ENCODE measurements at regions not wholly inside any gene's neighbourhood (a gene's known extent, or its start where the extent isn't known, plus 50 kb on each side); places are given as distances from the start of the nearest gene placed in this dataset.
"Not testable (repeated sequence)": the region's sequence is repeated elsewhere in the genome, so short reads cannot be mapped to it uniquely, and the experiment has no call there.

DNA sequence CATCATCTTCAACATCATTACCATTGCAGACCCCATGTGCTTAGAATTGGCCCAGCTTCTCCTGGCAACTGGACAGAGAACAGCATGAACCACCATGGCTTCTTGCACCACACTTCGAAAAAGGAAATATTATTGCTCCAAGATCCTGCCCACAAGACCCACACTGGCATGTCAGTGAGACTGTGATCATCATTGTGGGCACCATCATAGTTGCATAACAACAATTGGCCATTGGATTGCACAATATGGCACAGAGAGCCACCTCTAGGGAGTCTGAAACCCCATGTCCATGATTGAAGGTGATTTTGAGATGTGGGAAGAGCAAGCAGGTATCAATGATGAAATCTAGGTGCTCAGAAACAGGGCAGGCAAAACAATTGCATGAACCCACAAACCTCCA lies 918.9 kb downstream of the GRID1 start:
- H3K36me3 ChIP-seq (ENCODE audit: insufficient read depth, low read length), result no peaks in the 10 kb centered on the region
- no peaks in the 10 kb centered on the region for H3K9me3 ChIP-seq (ENCODE audit: control insufficient read depth, insufficient read depth, low read length)
- H3K4me1 ChIP-seq (ENCODE audit: insufficient read depth, low read length), result no peaks in the 10 kb centered on the region
- H3K9ac ChIP-seq (ENCODE audit: low read depth, low read length), result no peak overlapping the region

DNA sequence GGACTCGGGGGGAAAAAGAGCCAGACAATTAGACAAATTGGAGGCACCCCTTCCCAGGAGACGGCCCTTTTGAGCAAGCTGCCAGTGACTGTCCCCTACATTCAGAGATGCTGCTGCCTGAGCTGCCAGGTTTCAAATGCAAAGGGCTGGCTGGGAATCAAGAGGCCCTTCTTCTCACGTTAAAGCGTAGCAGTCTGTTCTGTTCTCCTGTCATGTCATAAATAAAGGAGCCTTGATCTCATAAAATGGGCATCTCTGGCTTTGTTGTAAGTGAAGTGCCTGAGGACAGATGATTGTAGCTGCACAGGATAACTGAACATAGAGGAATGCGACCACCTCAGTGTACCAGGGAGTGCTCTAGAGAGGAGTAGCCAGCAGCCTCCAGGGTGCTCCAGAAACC lies 917.9 kb downstream of the GRID1 start:
- Histone ChIP-seq H3K9ac (ENCODE audit: low read depth, low read length) (no peak overlapping the region), H3K4me1 (ENCODE audit: insufficient read depth, low read length) (no peaks in the 10 kb centered on the region), H3K36me3 (ENCODE audit: insufficient read depth, low read length) (no peaks in the 10 kb centered on the region), H3K9me3 (ENCODE audit: control insufficient read depth, insufficient read depth, low read length) (no peaks in the 10 kb centered on the region)

DNA sequence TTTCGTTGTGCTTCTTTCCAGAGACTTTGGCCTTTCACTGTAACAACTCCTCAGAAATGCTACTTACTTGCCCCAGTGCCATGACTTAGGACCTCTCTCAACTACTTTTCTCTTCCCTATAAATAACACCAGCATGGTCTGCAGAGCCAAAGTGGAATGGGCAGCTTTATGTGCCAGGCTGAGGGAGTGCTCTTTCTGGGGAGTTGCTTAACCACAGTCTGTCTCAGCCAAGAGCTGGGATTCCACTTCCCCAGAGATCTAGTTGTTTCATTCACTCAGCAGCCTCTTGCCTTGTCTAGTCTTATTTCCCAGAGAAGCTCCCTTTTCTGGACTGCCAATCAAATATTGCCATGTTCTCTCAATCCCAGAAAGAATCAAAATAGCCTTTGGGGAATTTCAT lies 912.2 kb downstream of the GRID1 start:
- Histone ChIP-seq H3K9ac (ENCODE audit: low read depth, low read length) (no peak overlapping the region), H3K9me3 (ENCODE audit: control insufficient read depth, insufficient read depth, low read length) (no peaks in the 10 kb centered on the region), H3K36me3 (ENCODE audit: insufficient read depth, low read length) (no peaks in the 10 kb centered on the region), H3K4me1 (ENCODE audit: insufficient read depth, low read length) (no peaks in the 10 kb centered on the region)

DNA sequence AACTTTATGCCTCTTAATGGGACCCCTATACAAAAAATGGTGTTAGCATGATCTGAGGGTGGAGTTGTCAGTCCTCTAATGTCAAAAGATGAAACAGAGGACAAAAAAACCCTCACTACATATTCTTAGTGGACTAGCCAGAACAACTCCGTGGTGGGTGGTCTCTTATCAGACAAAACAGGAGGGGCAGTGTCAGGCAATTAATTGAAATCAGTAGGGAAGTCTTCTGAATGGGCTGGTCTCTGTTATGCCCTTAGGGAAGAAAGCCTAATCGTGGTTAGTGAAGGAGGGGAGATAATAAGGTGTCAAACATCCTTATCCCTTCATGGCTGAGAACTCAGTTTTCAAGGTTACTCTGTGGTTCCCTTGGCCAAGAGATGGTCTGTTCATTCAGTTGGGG lies 909.4 kb downstream of the GRID1 start:
- no peaks in the 10 kb centered on the region for H3K4me1 ChIP-seq (ENCODE audit: insufficient read depth, low read length)
- no peak overlapping the region for H3K9ac ChIP-seq (ENCODE audit: low read depth, low read length)
- H3K36me3 ChIP-seq (ENCODE audit: insufficient read depth, low read length), result no peaks in the 10 kb centered on the region
- no peaks in the 10 kb centered on the region for H3K9me3 ChIP-seq (ENCODE audit: control insufficient read depth, insufficient read depth, low read length)

DNA sequence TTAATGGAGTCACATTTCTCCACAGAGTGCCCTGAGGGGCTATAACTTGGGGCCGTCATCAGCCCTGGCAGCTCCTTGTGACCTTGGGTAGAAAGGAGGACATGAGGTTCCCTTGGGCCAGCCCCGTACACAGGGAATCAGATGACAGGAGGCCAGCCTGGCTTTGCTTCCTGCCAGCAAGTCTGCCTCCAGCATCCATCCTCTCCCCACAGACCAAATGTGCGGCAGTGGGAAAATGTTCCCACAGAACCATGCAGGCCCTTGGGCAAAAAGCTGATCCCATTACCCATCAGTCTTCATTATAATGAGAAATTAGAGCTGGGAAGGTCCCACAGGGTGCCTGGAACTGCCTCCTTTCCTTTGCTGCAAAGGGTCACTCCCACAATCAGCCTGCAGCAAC lies 908.3 kb downstream of the GRID1 start:
- no peak overlapping the region for H3K9ac ChIP-seq (ENCODE audit: low read depth, low read length)
- H3K4me1 ChIP-seq (ENCODE audit: insufficient read depth, low read length), result no peaks in the 10 kb centered on the region
- H3K9me3 ChIP-seq (ENCODE audit: control insufficient read depth, insufficient read depth, low read length), result no peaks in the 10 kb centered on the region
- no peaks in the 10 kb centered on the region for H3K36me3 ChIP-seq (ENCODE audit: insufficient read depth, low read length)

DNA sequence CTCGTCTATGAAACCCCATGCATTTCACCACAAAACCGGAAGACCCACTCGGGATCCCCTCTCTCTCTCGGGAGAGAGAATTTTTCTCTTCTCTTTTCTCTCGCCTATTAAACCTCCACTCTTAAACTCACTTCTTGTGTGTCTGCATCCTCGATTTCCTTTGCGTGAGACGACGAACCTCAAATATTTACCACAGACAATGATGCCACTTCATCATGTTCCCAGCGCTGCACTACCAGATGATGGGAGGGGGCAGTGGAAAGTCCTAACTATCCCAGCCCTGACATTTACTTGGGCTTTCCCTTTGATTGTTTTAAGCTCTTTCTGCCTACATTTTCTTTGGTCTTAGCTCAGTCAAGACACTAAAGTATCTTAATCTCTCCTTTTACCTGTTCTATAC lies 906.7 kb downstream of the GRID1 start:
- no peaks in the 10 kb centered on the region for H3K36me3 ChIP-seq (ENCODE audit: insufficient read depth, low read length)
- no peak overlapping the region for H3K9ac ChIP-seq (ENCODE audit: low read depth, low read length)
- H3K4me1 ChIP-seq (ENCODE audit: insufficient read depth, low read length), result no peaks in the 10 kb centered on the region
- H3K9me3 ChIP-seq (ENCODE audit: control insufficient read depth, insufficient read depth, low read length), result no peaks in the 10 kb centered on the region

DNA sequence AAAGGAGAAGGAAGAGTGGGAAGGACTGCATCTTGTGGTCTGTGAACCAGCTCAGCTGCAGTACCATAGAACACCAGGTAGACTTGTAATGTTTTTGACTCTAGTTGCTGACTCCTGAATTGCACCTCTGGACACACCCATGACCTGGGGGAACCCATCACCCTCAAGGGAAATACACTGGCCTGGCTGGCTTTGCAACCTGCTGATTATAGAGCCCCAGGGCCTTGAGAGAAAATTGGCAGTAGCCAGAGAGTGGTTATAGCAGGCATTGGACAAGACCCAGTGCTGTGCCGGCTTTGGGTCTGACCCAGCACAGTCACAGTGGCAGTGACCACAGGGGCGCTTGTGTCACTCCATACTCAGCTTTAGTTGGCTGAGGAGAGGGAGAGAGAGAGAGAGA lies 902.3 kb downstream of the GRID1 start:
- Histone ChIP-seq H3K9me3 (ENCODE audit: control insufficient read depth, insufficient read depth, low read length) (no peaks in the 10 kb centered on the region), H3K36me3 (ENCODE audit: insufficient read depth, low read length) (no peaks in the 10 kb centered on the region), H3K4me1 (ENCODE audit: insufficient read depth, low read length) (no peaks in the 10 kb centered on the region), H3K9ac (ENCODE audit: low read depth, low read length) (no peak overlapping the region)

DNA sequence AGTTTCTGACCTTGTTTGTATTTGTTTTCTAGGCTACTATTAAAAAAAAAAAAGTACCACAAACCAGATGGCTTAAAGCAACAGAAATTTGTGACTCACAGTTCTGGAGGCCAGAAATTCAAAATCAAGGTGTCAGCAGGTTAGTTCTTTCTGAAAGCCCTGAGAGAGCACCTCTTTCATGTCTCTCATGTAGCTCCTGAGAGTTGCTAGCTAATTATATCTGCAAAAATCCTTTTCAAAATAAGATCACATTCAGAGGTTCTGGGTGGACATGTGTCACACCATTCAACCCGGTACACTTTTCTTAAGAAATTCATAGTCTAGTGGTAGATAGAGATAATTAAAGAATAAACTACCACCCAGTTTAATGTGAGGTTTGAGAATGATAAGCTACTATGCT lies 888.6 kb downstream of the GRID1 start:
- no peaks in the 10 kb centered on the region for H3K4me1 ChIP-seq (ENCODE audit: insufficient read depth, low read length)
- no peak overlapping the region for H3K9ac ChIP-seq (ENCODE audit: low read depth, low read length)
- H3K36me3 ChIP-seq (ENCODE audit: insufficient read depth, low read length), result no peaks in the 10 kb centered on the region
- no peaks in the 10 kb centered on the region for H3K9me3 ChIP-seq (ENCODE audit: control insufficient read depth, insufficient read depth, low read length)

DNA sequence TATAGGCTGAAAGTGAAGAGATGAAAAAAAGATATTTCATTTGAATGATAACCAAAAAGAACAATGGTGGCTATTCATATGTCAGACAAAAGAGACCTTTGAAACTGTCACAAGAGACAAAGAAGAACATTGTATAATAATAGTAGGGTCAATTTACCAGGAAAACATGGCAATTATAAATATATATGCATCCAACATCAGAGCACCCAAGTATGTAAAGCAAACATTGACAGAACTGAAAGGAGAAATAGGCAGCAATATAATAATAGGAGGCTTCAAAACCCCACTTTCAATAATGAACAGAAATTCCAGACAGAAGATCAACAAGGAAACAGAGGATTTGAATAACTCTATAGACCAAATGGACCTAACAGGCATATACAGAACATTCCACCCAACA lies 876.2 kb downstream of the GRID1 start:
- no peaks in the 10 kb centered on the region for H3K36me3 ChIP-seq (ENCODE audit: insufficient read depth, low read length)
- H3K4me1 ChIP-seq (ENCODE audit: insufficient read depth, low read length), result peaks cover 5% of the 10 kb centered on the region; the same call in 1 of the 2 replicates
- H3K9ac ChIP-seq (ENCODE audit: low read depth, low read length), result no peak overlapping the region
- no peaks in the 10 kb centered on the region for H3K9me3 ChIP-seq (ENCODE audit: control insufficient read depth, insufficient read depth, low read length)

DNA sequence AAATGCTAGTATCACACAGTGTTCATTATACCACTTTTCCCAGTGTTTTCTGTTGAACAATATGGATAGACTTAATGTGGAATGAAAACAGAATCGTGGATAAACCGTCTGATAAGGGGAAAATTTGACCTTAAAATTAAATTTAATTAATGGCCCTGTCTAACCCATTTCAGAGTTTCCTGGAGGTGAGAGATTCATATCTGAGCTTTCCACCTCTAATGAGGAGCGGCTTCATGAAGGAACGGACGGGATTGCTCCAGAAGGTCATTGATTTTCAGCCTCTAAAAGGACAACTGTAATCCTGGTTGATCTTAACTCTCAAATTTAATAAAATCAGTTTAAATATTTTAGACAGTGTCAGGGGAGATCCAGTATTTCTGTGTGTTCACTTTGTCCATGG lies 874.9 kb downstream of the GRID1 start:
- H3K9ac ChIP-seq (ENCODE audit: low read depth, low read length), result no peak overlapping the region
- H3K9me3 ChIP-seq (ENCODE audit: control insufficient read depth, insufficient read depth, low read length), result no peaks in the 10 kb centered on the region
- peaks cover 5% of the 10 kb centered on the region; the same call in 1 of the 2 replicates for H3K4me1 ChIP-seq (ENCODE audit: insufficient read depth, low read length)
- H3K36me3 ChIP-seq (ENCODE audit: insufficient read depth, low read length), result no peaks in the 10 kb centered on the region

DNA sequence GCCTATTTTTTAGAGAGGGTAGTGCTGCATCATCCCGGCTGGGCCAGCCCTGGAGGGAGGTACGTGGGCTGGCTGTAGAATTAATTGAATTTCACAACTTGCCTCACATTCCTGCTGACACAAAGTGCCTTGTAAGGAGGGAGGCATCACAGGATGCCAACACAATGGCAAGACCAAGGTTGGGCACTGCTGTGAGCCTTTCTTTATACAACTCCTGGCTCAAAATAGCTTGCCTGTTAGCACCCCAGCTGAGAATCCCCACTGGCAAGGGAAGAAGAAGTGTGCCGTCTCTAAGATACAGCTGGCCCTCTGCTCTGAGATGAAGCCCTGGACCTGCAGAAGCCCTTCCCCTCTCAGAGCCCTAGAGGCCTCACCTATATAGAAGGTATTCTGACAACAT lies 873.9 kb downstream of the GRID1 start:
- Histone ChIP-seq H3K9ac (ENCODE audit: low read depth, low read length) (no peak overlapping the region), H3K4me1 (ENCODE audit: insufficient read depth, low read length) (peaks cover 5% of the 10 kb centered on the region; the same call in 1 of the 2 replicates), H3K36me3 (ENCODE audit: insufficient read depth, low read length) (no peaks in the 10 kb centered on the region), H3K9me3 (ENCODE audit: control insufficient read depth, insufficient read depth, low read length) (no peaks in the 10 kb centered on the region)

DNA sequence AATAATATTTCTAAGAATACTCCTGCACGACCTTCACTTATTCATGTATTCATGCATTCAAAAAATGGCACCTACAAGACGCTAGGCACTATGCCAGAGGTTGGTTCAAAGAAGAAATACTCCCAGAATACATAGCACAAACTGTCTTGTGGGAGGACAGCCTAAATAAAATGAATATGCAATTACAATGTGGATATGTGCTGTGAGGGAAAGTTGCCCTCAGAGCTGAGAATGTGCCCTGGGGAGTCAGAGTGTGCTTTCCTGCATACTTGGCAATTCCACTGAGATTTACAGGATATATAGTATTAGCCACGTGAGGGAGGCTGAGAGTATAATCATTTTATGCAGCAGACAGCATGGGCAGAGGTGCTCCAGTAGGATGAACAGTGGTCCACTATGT lies 872.9 kb downstream of the GRID1 start:
- Histone ChIP-seq H3K9me3 (ENCODE audit: control insufficient read depth, insufficient read depth, low read length) (no peaks in the 10 kb centered on the region), H3K9ac (ENCODE audit: low read depth, low read length) (no peak overlapping the region), H3K36me3 (ENCODE audit: insufficient read depth, low read length) (no peaks in the 10 kb centered on the region), H3K4me1 (ENCODE audit: insufficient read depth, low read length) (peaks cover 5% of the 10 kb centered on the region; the same call in 1 of the 2 replicates)

DNA sequence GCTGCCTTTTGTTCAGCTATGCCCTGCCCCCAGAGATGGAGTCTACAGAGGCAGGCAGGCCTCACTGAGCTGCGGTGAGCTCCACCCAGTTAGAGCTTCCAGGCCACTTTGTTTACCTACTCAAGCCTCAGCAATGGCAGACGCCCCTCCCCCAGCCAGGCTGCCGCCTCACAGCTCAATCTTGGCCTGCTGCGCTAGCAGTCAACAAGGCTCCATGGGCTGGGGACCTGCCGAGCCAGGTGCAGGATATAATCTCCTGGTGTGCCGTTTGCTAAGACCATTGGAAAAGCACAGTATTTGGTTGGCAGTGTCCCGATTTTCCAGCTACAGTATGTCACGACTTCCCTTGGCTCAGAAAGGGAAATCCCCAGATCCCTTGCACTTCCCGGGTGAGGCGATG lies 862.0 kb downstream of the GRID1 start:
- H3K4me1 ChIP-seq (ENCODE audit: insufficient read depth, low read length); H3K9me3 ChIP-seq (ENCODE audit: control insufficient read depth, insufficient read depth, low read length); H3K36me3 ChIP-seq (ENCODE audit: insufficient read depth, low read length); H3K9ac ChIP-seq (ENCODE audit: low read depth, low read length): not testable (repeated sequence)

DNA sequence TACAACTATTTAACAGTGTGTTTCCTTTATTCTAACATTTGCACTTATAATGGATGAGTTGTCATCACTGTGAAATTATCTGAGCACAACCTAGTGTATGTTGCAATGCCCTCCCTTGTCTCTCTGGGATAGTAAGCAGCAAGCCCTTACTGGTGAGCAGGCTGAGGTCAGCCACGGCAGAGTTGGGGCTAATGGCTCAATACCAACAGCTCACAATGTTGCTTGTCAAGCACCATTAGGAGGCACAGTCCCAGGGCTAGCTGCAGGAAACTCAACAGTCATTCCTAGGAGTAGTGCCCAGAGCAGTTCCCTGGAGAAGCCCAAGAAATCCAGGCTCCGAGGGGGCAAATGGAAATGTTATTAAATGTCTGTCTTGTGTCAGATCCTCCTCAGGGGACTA lies 858.4 kb downstream of the GRID1 start:
- Histone ChIP-seq H3K4me1 (ENCODE audit: insufficient read depth, low read length) (peaks cover 5% of the 10 kb centered on the region; the same call in 1 of the 2 replicates), H3K36me3 (ENCODE audit: insufficient read depth, low read length) (no peaks in the 10 kb centered on the region), H3K9me3 (ENCODE audit: control insufficient read depth, insufficient read depth, low read length) (peaks cover 6% of the 10 kb centered on the region; the same call in 1 of the 2 replicates), H3K9ac (ENCODE audit: low read depth, low read length) (no peak overlapping the region)

DNA sequence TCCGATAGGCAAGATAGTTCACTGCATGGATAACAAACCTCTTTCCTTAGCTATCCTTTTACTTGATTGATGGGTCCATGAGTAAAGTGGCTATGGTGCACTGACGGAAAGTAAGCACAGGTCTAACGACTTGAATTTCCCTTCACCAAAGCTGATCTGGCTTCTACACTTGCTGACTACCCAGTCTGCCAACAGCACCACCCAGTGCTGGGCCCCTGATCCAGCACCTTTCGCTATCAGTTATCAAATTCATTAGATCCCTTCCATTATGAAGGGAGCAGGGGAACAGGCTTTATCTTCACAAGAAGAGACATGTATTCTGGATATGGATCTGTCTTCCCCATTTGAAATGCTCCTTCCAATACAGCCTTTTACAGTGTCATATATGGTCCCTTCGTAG lies 855.9 kb downstream of the GRID1 start:
- Histone ChIP-seq H3K9ac (ENCODE audit: low read depth, low read length) (no peak overlapping the region), H3K4me1 (ENCODE audit: insufficient read depth, low read length) (peaks cover 14% of the 10 kb centered on the region), H3K9me3 (ENCODE audit: control insufficient read depth, insufficient read depth, low read length) (no peaks in the 10 kb centered on the region), H3K36me3 (ENCODE audit: insufficient read depth, low read length) (no peaks in the 10 kb centered on the region)

DNA sequence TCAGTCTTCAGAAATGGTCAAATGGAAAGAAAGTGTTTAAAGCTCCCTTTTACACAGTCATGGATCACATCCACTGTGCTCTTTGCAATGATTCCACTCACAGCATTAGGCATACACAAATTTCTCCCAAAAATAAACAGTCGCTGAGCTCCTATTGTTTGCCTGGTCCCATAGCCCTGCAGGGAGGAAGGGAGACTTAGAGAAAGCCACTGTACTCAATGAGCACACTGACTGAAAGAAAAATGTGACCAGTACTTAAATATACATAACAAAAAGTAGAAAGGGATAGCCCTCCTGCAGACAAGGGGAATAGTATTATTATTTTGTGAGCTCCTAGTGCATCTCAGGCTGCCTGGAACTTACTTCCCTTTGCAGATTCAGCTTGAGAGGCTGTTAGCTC lies 853.2 kb downstream of the GRID1 start:
- H3K9me3 ChIP-seq (ENCODE audit: control insufficient read depth, insufficient read depth, low read length), result no peaks in the 10 kb centered on the region
- no peaks in the 10 kb centered on the region for H3K36me3 ChIP-seq (ENCODE audit: insufficient read depth, low read length)
- H3K9ac ChIP-seq (ENCODE audit: low read depth, low read length), result no peak overlapping the region
- peaks cover 14% of the 10 kb centered on the region for H3K4me1 ChIP-seq (ENCODE audit: insufficient read depth, low read length)

All from ES-I3 (cell line).